ENCODE measurements at regions not wholly inside any gene's neighbourhood (a gene's known extent, or its start where the extent isn't known, plus 50 kb on each side); places are given as distances from the start of the nearest gene placed in this dataset.
"Not testable (repeated sequence)": the region's sequence is repeated elsewhere in the genome, so short reads cannot be mapped to it uniquely, and the experiment has no call there.

- peak; percentile 45 for DNase-seq
These were observed 382.1 kb downstream of the OSR1 start for GRCh38 chr2:18976168-18976961.

GRCh38 chr2:18975506-18976167 is 382.8 kb downstream of the OSR1 start:
- DNase-seq, result peak; percentile 13

GRCh38 chr2:18971628-18972027 is 382.3 kb upstream of the NT5C1B start:
- DNase-seq, result no peak

- no peak for DNase-seq
These were observed 381.7 kb upstream of the NT5C1B start for GRCh38 chr2:18971069-18971378.

- no peak for DNase-seq
These were observed 376.8 kb upstream of the NT5C1B start for GRCh38 chr2:18966131-18966530.

- not testable (repeated sequence) for DNase-seq
These were observed 374.4 kb upstream of the NT5C1B start for GRCh38 chr2:18963739-18964256.

GRCh38 chr2:18961991-18962421 is 372.6 kb upstream of the NT5C1B start:
- no peak for DNase-seq

GRCh38 chr2:18959952-18960717 is 370.8 kb upstream of the NT5C1B start:
- no peak for DNase-seq

GRCh38 chr2:18959200-18959599 is 369.8 kb upstream of the NT5C1B start:
- no peak for DNase-seq

GRCh38 chr2:18957909-18958308 is 368.5 kb upstream of the NT5C1B start:
- DNase-seq, result no peak

- DNase-seq, result no peak
These were observed 361.0 kb upstream of the NT5C1B start for GRCh38 chr2:18950361-18950851.

GRCh38 chr2:18949871-18950270 is 360.5 kb upstream of the NT5C1B start:
- DNase-seq, result no peak

GRCh38 chr2:18940184-18940583 is 350.8 kb upstream of the NT5C1B start:
- no peak for DNase-seq

- not testable (repeated sequence) for DNase-seq
These were observed 350.4 kb upstream of the NT5C1B start for GRCh38 chr2:18939740-18940139.

GRCh38 chr2:18934886-18935285 is 345.5 kb upstream of the NT5C1B start:
- DNase-seq, result no peak

- DNase-seq, result no peak
These were observed 343.5 kb upstream of the NT5C1B start for GRCh38 chr2:18932853-18933252.

- no peak for DNase-seq
These were observed 341.6 kb upstream of the NT5C1B start for GRCh38 chr2:18930971-18931370.

GRCh38 chr2:18927525-18928232 is 338.3 kb upstream of the NT5C1B start:
- no peak for DNase-seq

- DNase-seq, result no peak
These were observed 337.5 kb upstream of the NT5C1B start for GRCh38 chr2:18926631-18927524.

- DNase-seq, result no peak
These were observed 335.9 kb upstream of the NT5C1B start for GRCh38 chr2:18925296-18925695.

GRCh38 chr2:18924886-18925285 is 335.5 kb upstream of the NT5C1B start:
- no peak for DNase-seq

- DNase-seq, result no peak
These were observed 335.0 kb upstream of the NT5C1B start for GRCh38 chr2:18924386-18924785.
